GM10248 (cell line): ENCODE measurements at regions not wholly inside any gene's neighbourhood (a gene's known extent, or its start where the extent isn't known, plus 50 kb on each side); places are given as distances from the start of the nearest gene placed in this dataset.

ENCODE experiments used
- CTCF ChIA-PET: fragments of 300-600 bp; sonication (Branson Sonifier 250); formaldehyde crosslinking; extraction: SDS; loops from one replicate; lab custom pipeline; 2021; ENCODE audit warnings: antibody characterized with exemption; lab: Yijun Ruan, JAX
- POLR2A ChIA-PET: fragments of 350-650 bp; sonication (Branson Sonifier 250); formaldehyde crosslinking; extraction: SDS; loops from one replicate; lab custom pipeline; 2020; ENCODE audit warnings: antibody characterized with exemption; lab: Yijun Ruan, JAX
- DNase-seq: peaks from one replicate; pipeline ENCODE4 v3.0.0; 2012; ENCODE audit errors: extremely low spot score
- CTCF ChIP-seq: IDR thresholded peaks from 2 replicates; pipeline ENCODE4 v1.5.1; 2012; ENCODE audit warnings: mild to moderate bottlenecking, low read depth; ENCODE audit errors: extremely low read depth, missing control alignments, control extremely low read depth

GRCh38 chr17:15886804-15887203 lies 58.1 kb upstream of the ADORA2B start:
- POLR2A ChIA-PET = no interaction called here
- TF ChIP-seq CTCF = no peak
- DNase-seq = no peak
- CTCF ChIA-PET = no interaction called here

GRCh38 chr17:15888436-15888835 lies 56.5 kb upstream of the ADORA2B start:
- CTCF ChIA-PET = no interaction called here
- POLR2A ChIA-PET = no interaction called here
- no peak for TF ChIP-seq CTCF
- DNase-seq = no peak

- no peak for TF ChIP-seq CTCF
- CTCF ChIA-PET = no interaction called here
- POLR2A ChIA-PET = no interaction called here
- no peak for DNase-seq
Measured at GRCh38 chr17:15890279-15890892, 54.5 kb upstream of the ADORA2B start.

GRCh38 chr17:15891318-15891717 lies 53.6 kb upstream of the ADORA2B start:
- TF ChIP-seq CTCF = no peak
- POLR2A ChIA-PET = no interaction called here
- CTCF ChIA-PET = no interaction called here
- no peak for DNase-seq

- CTCF ChIA-PET = no interaction called here
- no peak for TF ChIP-seq CTCF
Measured at GRCh38 chr17:15892244-15892643, 52.7 kb upstream of the ADORA2B start.

GRCh38 chr17:15892731-15893657 lies 51.9 kb upstream of the ADORA2B start:
- ChIA-PET POLR2A (no interaction called here), CTCF (no interaction called here)
- no peak for TF ChIP-seq CTCF
- no peak for DNase-seq

More at GRCh38 chr17:15892244-15892643, 52.7 kb upstream of the ADORA2B start:
- no peak for DNase-seq
- POLR2A ChIA-PET = no interaction called here
